Fibroblast of lung (primary cell): ENCODE measurements at regions not wholly inside any gene's neighbourhood (a gene's known extent, or its start where the extent isn't known, plus 50 kb on each side); places are given as distances from the start of the nearest gene placed in this dataset.

Experiments
- DNase-seq, 2 donors: peaks; one replicate each; pipeline versions ENCODE4 v3.0.0 to v3.0.0-alpha.2; 2010; ENCODE audit warnings: low read depth in 2 of 2
- H2AFZ ChIP-seq: 2 replicates; pipeline ENCODE4 v1.5.1; 2012; ENCODE audit warnings: low read length, control low read depth, inconsistent platforms
- H3K27ac ChIP-seq: 2 replicates; pipeline ENCODE4 v1.5.1; 2011; ENCODE audit warnings: low read length, control low read depth; ENCODE audit not compliant: insufficient read depth
- H3K27me3 ChIP-seq: 2 replicates; pipeline ENCODE4 v1.5.1; 2011; ENCODE audit warnings: mild to moderate bottlenecking, low read length; ENCODE audit not compliant: control insufficient read depth, insufficient read depth
- H3K36me3 ChIP-seq: 2 replicates; pipeline ENCODE4 v1.5.1; 2011; ENCODE audit warnings: low read length; ENCODE audit not compliant: control insufficient read depth, insufficient read depth
- H3K4me1 ChIP-seq: 2 replicates; pipeline ENCODE4 v1.5.1; 2011; ENCODE audit warnings: low read length; ENCODE audit not compliant: control insufficient read depth, insufficient read depth; ENCODE audit errors: extremely low read depth
- H3K4me2 ChIP-seq: 2 replicates; pipeline ENCODE4 v1.5.1; 2011; ENCODE audit warnings: low read length, control low read depth; ENCODE audit not compliant: insufficient read depth; ENCODE audit errors: extremely low read depth
- H3K4me3 ChIP-seq, 4 experiments: fragments of 200-600 bp in 1 of 4; sonication (generic) in 1 of 4; replicated peaks in 1 of 4; 2 replicates each; pipeline ENCODE4 v1.5.1; 2011 to 2016; ENCODE audit warnings: low read length in 4 of 4, low read depth in 3 of 4, mild to moderate bottlenecking in 3 of 4, control low read depth in 2 of 4, inconsistent platforms in 1 of 4, mixed read lengths in 1 of 4; ENCODE audit not compliant: insufficient read depth in 1 of 4; ENCODE audit errors: control extremely low read depth in 1 of 4
- H3K79me2 ChIP-seq: 2 replicates; pipeline ENCODE4 v1.5.1; 2012; ENCODE audit warnings: mild to moderate bottlenecking, low read length, inconsistent platforms; ENCODE audit not compliant: control insufficient read depth, insufficient read depth
- H3K9ac ChIP-seq: 2 replicates; pipeline ENCODE4 v1.5.1; 2011; ENCODE audit warnings: mild to moderate bottlenecking, low read length, control low read depth; ENCODE audit not compliant: insufficient read depth
- H3K9me3 ChIP-seq: 2 replicates; pipeline ENCODE4 v1.5.1; 2012; ENCODE audit warnings: low read depth, low read length; ENCODE audit not compliant: control insufficient read depth, insufficient read depth
- H4K20me1 ChIP-seq: 2 replicates; pipeline ENCODE4 v1.5.1; 2011; ENCODE audit warnings: low read length; ENCODE audit not compliant: control insufficient read depth, insufficient read depth; ENCODE audit errors: extremely low read depth
- EZH2 ChIP-seq: IDR thresholded peaks from 2 replicates; pipeline ENCODE4 v1.5.1; 2012; ENCODE audit warnings: low read length, control low read depth, mild to moderate bottlenecking; ENCODE audit errors: missing control alignments
- TF ChIP-seq, protein P1 (sequence below), 2 donors: IDR thresholded peaks in 1 of 2; conservative IDR thresholded peaks in 1 of 2; 1 replicate in 1 of 2; 2 replicates in 1 of 2; pipeline ENCODE4 v1.5.1; 2011 to 2012; ENCODE audit warnings: low read length in 2 of 2, control low read depth in 1 of 2, inconsistent platforms in 1 of 2, low read depth in 1 of 2, mild to moderate bottlenecking in 1 of 2

DNA sequence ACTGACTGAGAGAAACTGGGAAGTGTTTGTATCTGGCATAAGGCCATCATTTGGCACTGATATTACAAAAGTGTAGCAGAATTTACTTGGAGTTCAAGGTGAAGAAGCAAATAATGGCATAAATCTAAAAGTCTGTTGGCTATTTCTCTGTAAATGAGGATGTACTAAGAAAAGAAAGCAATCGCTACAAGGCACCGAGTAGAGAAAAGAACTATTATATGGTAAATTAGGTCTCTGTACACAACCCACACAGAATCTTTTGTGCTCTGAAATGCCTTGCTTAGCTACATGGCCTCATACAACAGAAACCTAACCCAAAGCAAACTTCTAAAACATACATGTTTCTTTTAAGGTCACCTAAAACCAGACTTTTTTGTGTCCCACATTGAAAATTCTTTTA is 290.1 kb upstream of the WWC1 start:
- Histone ChIP-seq H3K4me2 (no peak overlapping the region), H3K79me2 (no peaks in the 10 kb centered on the region), H3K9me3 (no peaks in the 10 kb centered on the region), H2AFZ (no peak overlapping the region), H3K36me3 (no peaks in the 10 kb centered on the region), H4K20me1 (no peaks in the 10 kb centered on the region), H3K4me1 (no peaks in the 10 kb centered on the region), H3K4me3 (no peak overlapping the region), H3K27ac (no peak overlapping the region), H3K27me3 (no peaks in the 10 kb centered on the region), H3K9ac (no peak overlapping the region)
- DNase-seq: no peak
- no peak for TF ChIP-seq EZH2
- TF ChIP-seq, protein P1, sequence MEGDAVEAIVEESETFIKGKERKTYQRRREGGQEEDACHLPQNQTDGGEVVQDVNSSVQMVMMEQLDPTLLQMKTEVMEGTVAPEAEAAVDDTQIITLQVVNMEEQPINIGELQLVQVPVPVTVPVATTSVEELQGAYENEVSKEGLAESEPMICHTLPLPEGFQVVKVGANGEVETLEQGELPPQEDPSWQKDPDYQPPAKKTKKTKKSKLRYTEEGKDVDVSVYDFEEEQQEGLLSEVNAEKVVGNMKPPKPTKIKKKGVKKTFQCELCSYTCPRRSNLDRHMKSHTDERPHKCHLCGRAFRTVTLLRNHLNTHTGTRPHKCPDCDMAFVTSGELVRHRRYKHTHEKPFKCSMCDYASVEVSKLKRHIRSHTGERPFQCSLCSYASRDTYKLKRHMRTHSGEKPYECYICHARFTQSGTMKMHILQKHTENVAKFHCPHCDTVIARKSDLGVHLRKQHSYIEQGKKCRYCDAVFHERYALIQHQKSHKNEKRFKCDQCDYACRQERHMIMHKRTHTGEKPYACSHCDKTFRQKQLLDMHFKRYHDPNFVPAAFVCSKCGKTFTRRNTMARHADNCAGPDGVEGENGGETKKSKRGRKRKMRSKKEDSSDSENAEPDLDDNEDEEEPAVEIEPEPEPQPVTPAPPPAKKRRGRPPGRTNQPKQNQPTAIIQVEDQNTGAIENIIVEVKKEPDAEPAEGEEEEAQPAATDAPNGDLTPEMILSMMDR (conservative IDR thresholded peaks at IDR 0.05 in 1 of 2, IDR thresholded peaks at IDR 0.05 in 1 of 2; ENCODE audit: low read depth in 1 of 2, low read length in 2 of 2): no peak

DNA sequence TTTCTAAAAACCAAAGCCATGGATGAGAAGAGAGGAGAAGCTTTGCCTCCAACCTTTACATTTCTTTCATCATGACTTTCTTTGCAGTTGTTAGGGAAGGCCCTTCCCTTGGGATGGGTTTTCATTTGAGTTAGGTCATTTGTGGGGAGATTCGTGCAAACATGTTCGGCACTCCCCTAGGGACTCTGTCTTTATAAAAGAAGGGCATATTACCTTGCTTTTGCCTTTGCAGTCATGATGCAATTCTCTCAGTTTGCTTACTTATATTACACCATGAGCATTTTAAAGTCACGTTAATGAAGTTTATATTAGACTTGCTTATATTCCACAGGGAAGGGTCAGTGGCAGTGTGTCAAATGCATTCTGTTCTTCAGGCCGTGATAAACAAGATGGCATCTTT is 289.3 kb upstream of the WWC1 start:
- Histone ChIP-seq H2AFZ (no peak overlapping the region), H3K4me1 (no peaks in the 10 kb centered on the region), H3K36me3 (no peaks in the 10 kb centered on the region), H3K4me2 (no peak overlapping the region), H3K9ac (no peak overlapping the region), H3K9me3 (no peaks in the 10 kb centered on the region), H3K79me2 (no peaks in the 10 kb centered on the region), H3K27me3 (no peaks in the 10 kb centered on the region), H3K27ac (no peak overlapping the region), H3K4me3 (no peak overlapping the region), H4K20me1 (no peaks in the 10 kb centered on the region)
- no peak for DNase-seq
- TF ChIP-seq, protein P1 (conservative IDR thresholded peaks at IDR 0.05 in 1 of 2, IDR thresholded peaks at IDR 0.05 in 1 of 2; ENCODE audit: low read depth in 1 of 2, low read length in 2 of 2): no peak
- no peak for TF ChIP-seq EZH2

DNA sequence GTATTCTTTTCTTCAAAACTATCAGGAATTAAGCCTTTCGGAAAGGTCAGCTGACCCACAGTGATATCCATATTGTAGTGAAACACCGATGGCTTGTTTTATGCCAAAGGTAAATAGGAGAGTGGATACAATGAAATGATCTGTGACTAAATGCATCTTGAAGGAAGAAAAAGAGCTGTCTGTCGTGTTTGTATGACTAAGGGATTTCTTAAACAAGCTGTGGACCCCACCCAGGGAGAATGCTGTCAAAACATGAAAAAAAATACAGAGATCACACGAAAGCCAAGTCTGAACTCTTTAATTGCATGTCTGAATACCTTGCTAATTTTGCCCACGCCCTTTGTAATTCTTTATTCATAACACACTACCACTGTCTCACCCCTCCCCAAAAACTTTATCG is 286.4 kb upstream of the WWC1 start:
- no peaks in the 10 kb centered on the region for H3K9me3 ChIP-seq
- no peak overlapping the region for H3K27ac ChIP-seq
- TF ChIP-seq, protein P1 (conservative IDR thresholded peaks at IDR 0.05 in 1 of 2, IDR thresholded peaks at IDR 0.05 in 1 of 2; ENCODE audit: low read depth in 1 of 2, low read length in 2 of 2): no peak
- TF ChIP-seq EZH2: no peak

More for the DNA sequence above, 286.4 kb upstream of the WWC1 start:
- Histone ChIP-seq H3K4me1 (no peaks in the 10 kb centered on the region), H2AFZ (no peak overlapping the region), H3K9ac (no peak overlapping the region), H4K20me1 (no peaks in the 10 kb centered on the region), H3K36me3 (no peaks in the 10 kb centered on the region), H3K27me3 (no peaks in the 10 kb centered on the region), H3K4me2 (no peak overlapping the region), H3K79me2 (no peaks in the 10 kb centered on the region), H3K4me3 (no peak overlapping the region)
- DNase-seq: no peak
